ENCODE measurements at regions not wholly inside any gene's neighbourhood (a gene's known extent, or its start where the extent isn't known, plus 50 kb on each side); places are given as distances from the start of the nearest gene placed in this dataset.

GRCh38 chr4:124941267-124941666 is 228.7 kb upstream of the ANKRD50 start:
- H3K27ac ChIP-seq (ENCODE audit: low read depth in 1 of 2, low read length in 1 of 2) = no peak overlapping the region
- H3K9me3 ChIP-seq (ENCODE audit: control insufficient read depth in 4 of 4, insufficient read depth in 3 of 4, low read length in 3 of 4) = no peaks in the 10 kb centered on the region
- 75 to 91% methylated on average over 3 of the region's 3 CpGs for WGBS, 2 donors
- DNase-seq (no peak), ATAC-seq (ENCODE audit: insufficient read depth, low FRiP score) (no peak)
- peaks cover 6 to 10% (median 6%) of the 10 kb centered on the region in 5 donors for H3K4me1 ChIP-seq (ENCODE audit: control insufficient read depth in 5 of 5, insufficient read depth in 5 of 5, low read length in 5 of 5)
- no peak overlapping the region for H3K9ac ChIP-seq (ENCODE audit: insufficient read depth in 1 of 2, low read length in 2 of 2)
- TF ChIP-seq, protein P1, sequence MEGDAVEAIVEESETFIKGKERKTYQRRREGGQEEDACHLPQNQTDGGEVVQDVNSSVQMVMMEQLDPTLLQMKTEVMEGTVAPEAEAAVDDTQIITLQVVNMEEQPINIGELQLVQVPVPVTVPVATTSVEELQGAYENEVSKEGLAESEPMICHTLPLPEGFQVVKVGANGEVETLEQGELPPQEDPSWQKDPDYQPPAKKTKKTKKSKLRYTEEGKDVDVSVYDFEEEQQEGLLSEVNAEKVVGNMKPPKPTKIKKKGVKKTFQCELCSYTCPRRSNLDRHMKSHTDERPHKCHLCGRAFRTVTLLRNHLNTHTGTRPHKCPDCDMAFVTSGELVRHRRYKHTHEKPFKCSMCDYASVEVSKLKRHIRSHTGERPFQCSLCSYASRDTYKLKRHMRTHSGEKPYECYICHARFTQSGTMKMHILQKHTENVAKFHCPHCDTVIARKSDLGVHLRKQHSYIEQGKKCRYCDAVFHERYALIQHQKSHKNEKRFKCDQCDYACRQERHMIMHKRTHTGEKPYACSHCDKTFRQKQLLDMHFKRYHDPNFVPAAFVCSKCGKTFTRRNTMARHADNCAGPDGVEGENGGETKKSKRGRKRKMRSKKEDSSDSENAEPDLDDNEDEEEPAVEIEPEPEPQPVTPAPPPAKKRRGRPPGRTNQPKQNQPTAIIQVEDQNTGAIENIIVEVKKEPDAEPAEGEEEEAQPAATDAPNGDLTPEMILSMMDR (IDR thresholded peaks at IDR 0.05; ENCODE audit: control extremely low read depth, extremely low read depth) = no peak
- H3K36me3 ChIP-seq (ENCODE audit: control insufficient read depth in 4 of 4, insufficient read depth in 4 of 4, low read length in 4 of 4) = no peaks in the 10 kb centered on the region
- no peak overlapping the region for H3K4me3 ChIP-seq
- peaks cover 0 to 10% (median 7%) of the 10 kb centered on the region in 3 donors for H3K27me3 ChIP-seq (ENCODE audit: control insufficient read depth in 3 of 3, insufficient read depth in 3 of 3, low read length in 2 of 3)

GRCh38 chr4:124940387-124940786 is 227.9 kb upstream of the ANKRD50 start:
- 39 to 64% methylated on average over 3 of the region's 3 CpGs for WGBS, 2 donors
- H3K4me1 ChIP-seq (ENCODE audit: control insufficient read depth in 5 of 5, insufficient read depth in 5 of 5, low read length in 5 of 5) = peaks cover 6 to 18% (median 10%) of the 10 kb centered on the region in 5 donors
- H3K9me3 ChIP-seq (ENCODE audit: control insufficient read depth in 4 of 4, insufficient read depth in 3 of 4, low read length in 3 of 4) = no peaks in the 10 kb centered on the region
- no peak overlapping the region for H3K4me3 ChIP-seq
- no peaks in the 10 kb centered on the region for H3K36me3 ChIP-seq (ENCODE audit: control insufficient read depth in 4 of 4, insufficient read depth in 4 of 4, low read length in 4 of 4)
- peaks cover 0 to 10% (median 7%) of the 10 kb centered on the region in 3 donors for H3K27me3 ChIP-seq (ENCODE audit: control insufficient read depth in 3 of 3, insufficient read depth in 3 of 3, low read length in 2 of 3)
- H3K9ac ChIP-seq (ENCODE audit: insufficient read depth in 1 of 2, low read length in 2 of 2) = no peak overlapping the region
- no peak overlapping the region for H3K27ac ChIP-seq (ENCODE audit: low read depth in 1 of 2, low read length in 1 of 2)
- peak in 1 of 3 donors; percentile 34 for DNase-seq
- TF ChIP-seq, protein P1 (IDR thresholded peaks at IDR 0.05; ENCODE audit: control extremely low read depth, extremely low read depth) = no peak
- ATAC-seq (ENCODE audit: insufficient read depth, low FRiP score) = peak; percentile 39

DNA sequence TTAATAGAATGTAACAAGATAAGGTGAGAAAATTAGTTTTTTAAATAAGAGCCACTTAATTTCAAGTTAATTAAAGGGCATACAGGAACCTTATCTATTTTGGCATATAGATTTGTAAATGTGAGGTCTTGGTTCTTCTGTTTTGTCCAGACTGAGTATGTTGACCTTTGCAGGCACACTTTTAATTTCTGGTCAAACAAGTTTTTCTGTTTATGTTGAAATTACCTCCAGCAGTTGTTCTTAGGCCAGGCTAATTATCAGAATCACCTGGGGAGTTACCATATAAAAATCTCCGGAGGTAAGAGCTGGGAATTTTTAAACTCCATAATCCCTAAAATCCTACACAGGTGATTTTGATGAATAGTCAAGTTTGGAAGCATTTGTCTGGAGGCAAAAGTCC is 227.4 kb upstream of the ANKRD50 start:
- Histone ChIP-seq H3K36me3 (ENCODE audit: control insufficient read depth in 4 of 4, insufficient read depth in 4 of 4, low read length in 4 of 4) (no peaks in the 10 kb centered on the region), H3K27me3 (ENCODE audit: control insufficient read depth in 3 of 3, insufficient read depth in 3 of 3, low read length in 2 of 3) (peaks cover 0 to 10% (median 9%) of the 10 kb centered on the region in 3 donors), H3K4me3 (no peak overlapping the region), H3K9me3 (ENCODE audit: control insufficient read depth in 4 of 4, insufficient read depth in 3 of 4, low read length in 3 of 4) (no peaks in the 10 kb centered on the region), H3K9ac (ENCODE audit: insufficient read depth in 1 of 2, low read length in 2 of 2) (no peak overlapping the region), H3K4me1 (ENCODE audit: control insufficient read depth in 5 of 5, insufficient read depth in 5 of 5, low read length in 5 of 5) (peaks cover 6 to 18% (median 10%) of the 10 kb centered on the region in 5 donors), H3K27ac (ENCODE audit: low read depth in 1 of 2, low read length in 1 of 2) (peak overlapping the region in 1 of 2 donors; percentile 9)
- ATAC-seq (ENCODE audit: insufficient read depth, low FRiP score) = no peak
- TF ChIP-seq, protein P1 (IDR thresholded peaks at IDR 0.05; ENCODE audit: control extremely low read depth, extremely low read depth) = no peak
- WGBS, 2 donors = 45 to 62% methylated on average over 1 of the region's 1 CpG
- DNase-seq = peak in 1 of 3 donors; percentile 31

DNA sequence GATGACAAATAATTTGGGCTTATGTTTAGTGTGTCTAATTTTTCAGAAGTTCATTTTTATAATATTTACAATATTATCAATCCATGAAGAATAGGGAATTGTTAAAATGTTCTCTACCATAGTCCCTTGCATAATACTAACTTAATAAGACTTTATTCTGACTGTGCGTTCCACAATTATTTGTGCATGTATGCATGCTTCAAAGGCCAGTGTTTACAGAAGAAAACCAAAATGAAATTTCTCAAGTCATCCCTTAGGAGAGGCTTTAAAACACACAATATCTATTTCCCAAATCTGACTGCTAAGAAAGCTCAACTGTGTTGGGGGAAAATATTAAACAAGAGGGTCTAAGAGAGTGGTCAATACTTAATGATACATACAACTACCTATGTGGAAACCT is 226.3 kb upstream of the ANKRD50 start:
- TF ChIP-seq, protein P1 (IDR thresholded peaks at IDR 0.05; ENCODE audit: control extremely low read depth, extremely low read depth) = no peak
- no peak overlapping the region for H3K27ac ChIP-seq (ENCODE audit: low read depth in 1 of 2, low read length in 1 of 2)
- ATAC-seq (ENCODE audit: insufficient read depth, low FRiP score) (no peak), DNase-seq (no peak)
- peaks cover 0 to 12% (median 10%) of the 10 kb centered on the region in 3 donors for H3K27me3 ChIP-seq (ENCODE audit: control insufficient read depth in 3 of 3, insufficient read depth in 3 of 3, low read length in 2 of 3)
- no peaks in the 10 kb centered on the region for H3K9me3 ChIP-seq (ENCODE audit: control insufficient read depth in 4 of 4, insufficient read depth in 3 of 4, low read length in 3 of 4)
- H3K4me3 ChIP-seq = no peak overlapping the region
- no peaks in the 10 kb centered on the region for H3K36me3 ChIP-seq (ENCODE audit: control insufficient read depth in 4 of 4, insufficient read depth in 4 of 4, low read length in 4 of 4)
- peaks cover 6 to 18% (median 11%) of the 10 kb centered on the region in 5 donors for H3K4me1 ChIP-seq (ENCODE audit: control insufficient read depth in 5 of 5, insufficient read depth in 5 of 5, low read length in 5 of 5)
- H3K9ac ChIP-seq (ENCODE audit: insufficient read depth in 1 of 2, low read length in 2 of 2) = no peak overlapping the region
- 75 to 92% methylated on average over 1 of the region's 1 CpG for WGBS, 2 donors

Measured in lung (tissue), 11 donors.